ENCODE measurements at regions not wholly inside any gene's neighbourhood (a gene's known extent, or its start where the extent isn't known, plus 50 kb on each side); places are given as distances from the start of the nearest gene placed in this dataset.

DNA sequence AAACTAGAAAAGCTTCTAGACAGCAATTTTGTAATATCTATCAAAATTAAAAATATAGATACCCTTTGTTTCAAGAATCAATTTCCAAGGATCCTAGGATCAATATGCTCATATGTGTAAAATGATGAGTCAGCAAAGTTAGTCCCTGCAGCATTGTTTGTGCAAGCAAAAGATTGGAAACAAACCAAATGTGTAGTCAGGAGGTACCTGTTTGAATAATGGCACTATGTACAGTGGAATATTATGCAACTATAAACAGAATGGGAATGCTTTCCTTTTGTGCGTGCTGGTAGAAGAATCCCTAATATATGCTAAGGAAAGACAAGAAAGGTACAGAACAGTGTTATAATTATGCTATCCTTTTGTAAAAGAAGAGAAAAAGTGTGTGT lies 58.5 kb upstream of the PJA2 start:
- Mint-ChIP-seq H3K27ac (no peak overlapping the region), H3K36me3 (ENCODE audit: low read depth) (no peaks in the 10 kb centered on the region), H3K27me3 (no peaks in the 10 kb centered on the region), H3K9me3 (no peaks in the 10 kb centered on the region), H3K4me3 (no peak overlapping the region), H3K4me1 (ENCODE audit: low read depth) (no peaks in the 10 kb centered on the region)
- TF ChIP-seq, protein P1, sequence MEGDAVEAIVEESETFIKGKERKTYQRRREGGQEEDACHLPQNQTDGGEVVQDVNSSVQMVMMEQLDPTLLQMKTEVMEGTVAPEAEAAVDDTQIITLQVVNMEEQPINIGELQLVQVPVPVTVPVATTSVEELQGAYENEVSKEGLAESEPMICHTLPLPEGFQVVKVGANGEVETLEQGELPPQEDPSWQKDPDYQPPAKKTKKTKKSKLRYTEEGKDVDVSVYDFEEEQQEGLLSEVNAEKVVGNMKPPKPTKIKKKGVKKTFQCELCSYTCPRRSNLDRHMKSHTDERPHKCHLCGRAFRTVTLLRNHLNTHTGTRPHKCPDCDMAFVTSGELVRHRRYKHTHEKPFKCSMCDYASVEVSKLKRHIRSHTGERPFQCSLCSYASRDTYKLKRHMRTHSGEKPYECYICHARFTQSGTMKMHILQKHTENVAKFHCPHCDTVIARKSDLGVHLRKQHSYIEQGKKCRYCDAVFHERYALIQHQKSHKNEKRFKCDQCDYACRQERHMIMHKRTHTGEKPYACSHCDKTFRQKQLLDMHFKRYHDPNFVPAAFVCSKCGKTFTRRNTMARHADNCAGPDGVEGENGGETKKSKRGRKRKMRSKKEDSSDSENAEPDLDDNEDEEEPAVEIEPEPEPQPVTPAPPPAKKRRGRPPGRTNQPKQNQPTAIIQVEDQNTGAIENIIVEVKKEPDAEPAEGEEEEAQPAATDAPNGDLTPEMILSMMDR (IDR thresholded peaks at IDR 0.05) = no peak
- Histone ChIP-seq H3K4me3 (ENCODE audit: low read length) (no peak overlapping the region), H3K27me3 (ENCODE audit: control insufficient read depth in 1 of 2, insufficient read depth in 2 of 2, low read length in 2 of 2) (no peaks in the 10 kb centered on the region), H3K36me3 (ENCODE audit: insufficient read depth, low read length) (no peaks in the 10 kb centered on the region), H3K4me1 (ENCODE audit: insufficient read depth, low read length) (peaks cover 3% of the 10 kb centered on the region), H3K27ac (ENCODE audit: low read depth in 1 of 2, low read length in 2 of 2) (no peak overlapping the region), H3K9me3 (ENCODE audit: control insufficient read depth in 1 of 2, insufficient read depth in 1 of 2, low read length in 2 of 2) (no peaks in the 10 kb centered on the region)
- no peak for DNase-seq
- CTCF ChIA-PET = no interaction called here
- ATAC-seq (ENCODE audit: poor library complexity) = no peak
- intact Hi-C loops (cut with DNase I, micrococcal nuclease) = no loop called here
- POLR2A ChIA-PET = no interaction called here

GRCh38 chr5:109467058-109467457 lies 57.3 kb upstream of the PJA2 start:
- peaks cover 3% of the 10 kb centered on the region for H3K4me1 ChIP-seq (ENCODE audit: insufficient read depth, low read length)
- H3K27me3 ChIP-seq (ENCODE audit: control insufficient read depth in 1 of 2, insufficient read depth in 2 of 2, low read length in 2 of 2) = no peaks in the 10 kb centered on the region
- ATAC-seq (ENCODE audit: poor library complexity) (no peak), DNase-seq (no peak)
- Mint-ChIP-seq H3K27ac (no peak overlapping the region), H3K36me3 (ENCODE audit: low read depth) (no peaks in the 10 kb centered on the region), H3K9me3 (no peaks in the 10 kb centered on the region), H3K4me1 (ENCODE audit: low read depth) (no peaks in the 10 kb centered on the region), H3K27me3 (no peaks in the 10 kb centered on the region), H3K4me3 (no peak overlapping the region)
- intact Hi-C loops (cut with DNase I, micrococcal nuclease) = no loop called here
- no peak overlapping the region for H3K27ac ChIP-seq (ENCODE audit: low read depth in 1 of 2, low read length in 2 of 2)
- no peak overlapping the region for H3K4me3 ChIP-seq (ENCODE audit: low read length)
- TF ChIP-seq, protein P1 (IDR thresholded peaks at IDR 0.05) = no peak
- H3K36me3 ChIP-seq (ENCODE audit: insufficient read depth, low read length) = no peaks in the 10 kb centered on the region
- POLR2A ChIA-PET = no interaction called here
- no peaks in the 10 kb centered on the region for H3K9me3 ChIP-seq (ENCODE audit: control insufficient read depth in 1 of 2, insufficient read depth in 1 of 2, low read length in 2 of 2)
- CTCF ChIA-PET = interaction anchor here (0.5 kb wide), 1 partner anchor 86 kb away, joined by 4 read pairs; no protein-coding TSS in a partner anchor
